ENCODE measurements at regions not wholly inside any gene's neighbourhood (a gene's known extent, or its start where the extent isn't known, plus 50 kb on each side); places are given as distances from the start of the nearest gene placed in this dataset.
A peak's percentile ranks its signal among the peaks of the same experiment; 100 is the strongest.

DNA sequence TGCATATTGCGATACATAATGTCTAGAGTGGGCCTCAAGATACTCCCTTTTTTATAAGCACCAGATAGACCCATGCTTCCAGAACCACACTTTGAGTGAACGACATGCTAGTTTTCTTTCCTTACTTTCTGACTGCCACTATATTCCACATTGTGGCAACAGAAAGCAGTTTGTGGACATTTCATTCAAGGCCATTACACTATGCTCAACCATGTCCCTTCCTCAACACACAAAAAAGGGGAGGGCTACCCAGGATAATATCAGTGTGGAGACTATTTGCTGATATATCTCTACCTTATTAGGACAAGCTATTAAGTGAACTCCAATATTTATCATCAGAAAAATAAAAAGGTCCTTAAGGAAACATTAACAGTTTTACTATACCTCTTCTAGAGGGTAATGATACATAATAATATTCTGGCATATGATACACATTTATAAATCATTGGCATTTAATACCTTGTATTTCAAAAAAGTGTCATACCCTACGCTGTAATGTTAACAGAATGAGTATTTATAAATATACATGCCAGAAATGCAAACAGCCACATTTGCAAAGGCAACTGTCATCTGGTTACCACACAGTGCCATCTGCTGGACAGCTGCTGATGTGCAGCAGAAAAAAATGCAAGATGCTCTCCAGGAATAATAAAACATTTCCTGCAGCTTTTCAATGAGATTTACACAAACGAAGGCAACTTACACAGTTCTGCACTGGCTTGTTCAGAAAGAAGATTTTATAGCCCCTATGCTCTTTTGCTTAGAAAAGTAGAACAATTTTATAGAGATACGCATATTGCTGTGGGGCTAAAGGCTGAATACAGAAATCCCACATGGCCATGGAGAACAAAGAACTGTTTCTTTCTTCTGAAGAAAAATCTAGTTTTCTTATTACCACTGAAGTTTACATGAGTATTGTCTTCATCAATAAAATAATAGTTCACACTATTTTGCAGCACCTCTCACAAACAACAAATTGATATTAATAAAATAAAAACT, 182.2 kb upstream of the GRIP1 start:
- H3K27ac ChIP-seq (ENCODE audit: extremely low read depth, low read depth, low read length): no peak overlapping the region
- no peaks in the 10 kb centered on the region for H3K4me1 ChIP-seq (ENCODE audit: control insufficient read depth, insufficient read depth, low read length)
- ChIA-PET POLR2A (no interaction called here), CTCF (interaction anchor here (0.6 to 2.5 kb wide), 28 partner anchors 10 to 1970 kb away, joined by 3 to 26 read pairs (median 4); partner anchors contain the start of gene CAND1)
- H3K9me3 ChIP-seq (ENCODE audit: control insufficient read depth, insufficient read depth, low read depth, low read length): no peaks in the 10 kb centered on the region
- H3K36me3 ChIP-seq (ENCODE audit: control insufficient read depth in 2 of 2, insufficient read depth in 1 of 2, low read length in 2 of 2): no peaks in the 10 kb centered on the region
- H3K4me3 ChIP-seq (ENCODE audit: low read depth, low read length): no peak overlapping the region
- TF ChIP-seq, protein P1, sequence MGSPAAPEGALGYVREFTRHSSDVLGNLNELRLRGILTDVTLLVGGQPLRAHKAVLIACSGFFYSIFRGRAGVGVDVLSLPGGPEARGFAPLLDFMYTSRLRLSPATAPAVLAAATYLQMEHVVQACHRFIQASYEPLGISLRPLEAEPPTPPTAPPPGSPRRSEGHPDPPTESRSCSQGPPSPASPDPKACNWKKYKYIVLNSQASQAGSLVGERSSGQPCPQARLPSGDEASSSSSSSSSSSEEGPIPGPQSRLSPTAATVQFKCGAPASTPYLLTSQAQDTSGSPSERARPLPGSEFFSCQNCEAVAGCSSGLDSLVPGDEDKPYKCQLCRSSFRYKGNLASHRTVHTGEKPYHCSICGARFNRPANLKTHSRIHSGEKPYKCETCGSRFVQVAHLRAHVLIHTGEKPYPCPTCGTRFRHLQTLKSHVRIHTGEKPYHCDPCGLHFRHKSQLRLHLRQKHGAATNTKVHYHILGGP (tag by site-specific recombination; IDR thresholded peaks at IDR 0.05): peak; percentile 86
- no peak for TF ChIP-seq ZNF768 (tag by site-specific recombination; IDR thresholded peaks at IDR 0.05)
- TF ChIP-seq ZNF658 (tag by site-specific recombination; IDR thresholded peaks at IDR 0.05): no peak
- 0 out of 2 replicates have a peak, but pooled peaks have one; percentile 20 for TF ChIP-seq ZNF629 (tag by site-specific recombination; IDR thresholded peaks at IDR 0.05)
- TF ChIP-seq ZNF239 (tag by site-specific recombination; IDR thresholded peaks at IDR 0.05): no peak
- no peak for TF ChIP-seq ZNF24 (tag by site-specific recombination; IDR thresholded peaks at IDR 0.05)
- no peak for TF ChIP-seq SP3 (tag by site-specific recombination; IDR thresholded peaks at IDR 0.05)
- TF ChIP-seq, protein P2, sequence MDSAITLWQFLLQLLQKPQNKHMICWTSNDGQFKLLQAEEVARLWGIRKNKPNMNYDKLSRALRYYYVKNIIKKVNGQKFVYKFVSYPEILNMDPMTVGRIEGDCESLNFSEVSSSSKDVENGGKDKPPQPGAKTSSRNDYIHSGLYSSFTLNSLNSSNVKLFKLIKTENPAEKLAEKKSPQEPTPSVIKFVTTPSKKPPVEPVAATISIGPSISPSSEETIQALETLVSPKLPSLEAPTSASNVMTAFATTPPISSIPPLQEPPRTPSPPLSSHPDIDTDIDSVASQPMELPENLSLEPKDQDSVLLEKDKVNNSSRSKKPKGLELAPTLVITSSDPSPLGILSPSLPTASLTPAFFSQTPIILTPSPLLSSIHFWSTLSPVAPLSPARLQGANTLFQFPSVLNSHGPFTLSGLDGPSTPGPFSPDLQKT (IDR thresholded peaks at IDR 0.05; ENCODE audit: borderline replicate concordance, low read depth, low read length): no peak
- TF ChIP-seq IKZF3 (tag by site-specific recombination; IDR thresholded peaks at IDR 0.05): no peak
- TF ChIP-seq ZNF677 (tag by site-specific recombination; IDR thresholded peaks at IDR 0.05): no peak
- TF ChIP-seq RBAK (tag by site-specific recombination; IDR thresholded peaks at IDR 0.05): no peak
- no peak for TF ChIP-seq TCF7L2 (IDR thresholded peaks at IDR 0.05; ENCODE audit: borderline replicate concordance, low read depth, low read length)
- TF ChIP-seq, protein P3, sequence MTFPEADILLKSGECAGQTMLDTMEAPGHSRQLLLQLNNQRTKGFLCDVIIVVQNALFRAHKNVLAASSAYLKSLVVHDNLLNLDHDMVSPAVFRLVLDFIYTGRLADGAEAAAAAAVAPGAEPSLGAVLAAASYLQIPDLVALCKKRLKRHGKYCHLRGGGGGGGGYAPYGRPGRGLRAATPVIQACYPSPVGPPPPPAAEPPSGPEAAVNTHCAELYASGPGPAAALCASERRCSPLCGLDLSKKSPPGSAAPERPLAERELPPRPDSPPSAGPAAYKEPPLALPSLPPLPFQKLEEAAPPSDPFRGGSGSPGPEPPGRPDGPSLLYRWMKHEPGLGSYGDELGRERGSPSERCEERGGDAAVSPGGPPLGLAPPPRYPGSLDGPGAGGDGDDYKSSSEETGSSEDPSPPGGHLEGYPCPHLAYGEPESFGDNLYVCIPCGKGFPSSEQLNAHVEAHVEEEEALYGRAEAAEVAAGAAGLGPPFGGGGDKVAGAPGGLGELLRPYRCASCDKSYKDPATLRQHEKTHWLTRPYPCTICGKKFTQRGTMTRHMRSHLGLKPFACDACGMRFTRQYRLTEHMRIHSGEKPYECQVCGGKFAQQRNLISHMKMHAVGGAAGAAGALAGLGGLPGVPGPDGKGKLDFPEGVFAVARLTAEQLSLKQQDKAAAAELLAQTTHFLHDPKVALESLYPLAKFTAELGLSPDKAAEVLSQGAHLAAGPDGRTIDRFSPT (tag by site-specific recombination; IDR thresholded peaks at IDR 0.05): no peak
- no peak for TF ChIP-seq ZNF830 (tag by site-specific recombination; IDR thresholded peaks at IDR 0.05; ENCODE audit: low read depth)
- TF ChIP-seq ZNF843 (tag by site-specific recombination; IDR thresholded peaks at IDR 0.05): no peak
- no peak for TF ChIP-seq ZNF596 (tag by site-specific recombination; IDR thresholded peaks at IDR 0.05)
- no peak for TF ChIP-seq ZNF18 (tag by site-specific recombination; IDR thresholded peaks at IDR 0.05)
- no peak for TF ChIP-seq ZNF140 (tag by site-specific recombination; IDR thresholded peaks at IDR 0.05)
- TF ChIP-seq ZNF426 (tag by site-specific recombination; IDR thresholded peaks at IDR 0.05): no peak
- TF ChIP-seq, protein P4, sequence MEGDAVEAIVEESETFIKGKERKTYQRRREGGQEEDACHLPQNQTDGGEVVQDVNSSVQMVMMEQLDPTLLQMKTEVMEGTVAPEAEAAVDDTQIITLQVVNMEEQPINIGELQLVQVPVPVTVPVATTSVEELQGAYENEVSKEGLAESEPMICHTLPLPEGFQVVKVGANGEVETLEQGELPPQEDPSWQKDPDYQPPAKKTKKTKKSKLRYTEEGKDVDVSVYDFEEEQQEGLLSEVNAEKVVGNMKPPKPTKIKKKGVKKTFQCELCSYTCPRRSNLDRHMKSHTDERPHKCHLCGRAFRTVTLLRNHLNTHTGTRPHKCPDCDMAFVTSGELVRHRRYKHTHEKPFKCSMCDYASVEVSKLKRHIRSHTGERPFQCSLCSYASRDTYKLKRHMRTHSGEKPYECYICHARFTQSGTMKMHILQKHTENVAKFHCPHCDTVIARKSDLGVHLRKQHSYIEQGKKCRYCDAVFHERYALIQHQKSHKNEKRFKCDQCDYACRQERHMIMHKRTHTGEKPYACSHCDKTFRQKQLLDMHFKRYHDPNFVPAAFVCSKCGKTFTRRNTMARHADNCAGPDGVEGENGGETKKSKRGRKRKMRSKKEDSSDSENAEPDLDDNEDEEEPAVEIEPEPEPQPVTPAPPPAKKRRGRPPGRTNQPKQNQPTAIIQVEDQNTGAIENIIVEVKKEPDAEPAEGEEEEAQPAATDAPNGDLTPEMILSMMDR (tag by site-specific recombination; IDR thresholded peaks at IDR 0.05): peak; percentile 77
- TF ChIP-seq ZNF791 (tag by site-specific recombination; IDR thresholded peaks at IDR 0.05): no peak
- TF ChIP-seq ZNF529 (tag by site-specific recombination; IDR thresholded peaks at IDR 0.05; ENCODE audit: insufficient replicate concordance): no peak
- no peak for TF ChIP-seq SP2 (tag by site-specific recombination; IDR thresholded peaks at IDR 0.05)
- TF ChIP-seq ZBTB10 (tag by site-specific recombination; IDR thresholded peaks at IDR 0.05): no peak
- TF ChIP-seq HOXD13 (CRISPR knock-in tag; IDR thresholded peaks at IDR 0.05; ENCODE audit: borderline replicate concordance): no peak
- no peak for TF ChIP-seq ZNF530 (tag by site-specific recombination; IDR thresholded peaks at IDR 0.05; ENCODE audit: low read depth)
